GM18502 (cell line): ENCODE measurements at regions not wholly inside any gene's neighbourhood (a gene's known extent, or its start where the extent isn't known, plus 50 kb on each side); places are given as distances from the start of the nearest gene placed in this dataset.

ENCODE experiments used
- ATAC-seq: cut with Tn5 transposase; IDR thresholded peaks from one replicate; pipeline ENCODE4 v1.9.1; 2021; ENCODE audit warnings: mild to moderate bottlenecking; ENCODE audit not compliant: unreplicated experiment, poor library complexity

GRCh38 chr13:105107781-105108180 lies 1427.7 kb downstream of the EFNB2 start:
- ATAC-seq = no peak

DNA sequence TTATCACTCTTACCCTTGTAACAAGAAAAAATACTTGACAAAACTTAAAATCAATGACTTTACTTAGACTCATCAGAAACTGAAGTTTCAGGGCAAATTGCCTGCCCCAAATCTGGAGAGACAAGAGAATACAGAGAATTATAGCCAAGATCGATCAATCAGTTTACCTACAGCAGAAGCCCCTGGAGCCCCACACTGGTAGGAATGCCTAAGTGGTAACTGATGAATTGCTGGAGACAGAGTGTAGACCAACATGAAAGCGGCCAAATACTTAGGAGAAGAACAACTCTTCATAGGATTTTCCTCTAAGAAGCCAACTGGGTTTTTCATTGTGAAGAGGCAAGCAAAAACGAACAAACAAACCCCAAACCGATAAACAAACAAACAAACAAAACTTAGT lies 1430.0 kb downstream of the EFNB2 start:
- no peak for ATAC-seq

DNA sequence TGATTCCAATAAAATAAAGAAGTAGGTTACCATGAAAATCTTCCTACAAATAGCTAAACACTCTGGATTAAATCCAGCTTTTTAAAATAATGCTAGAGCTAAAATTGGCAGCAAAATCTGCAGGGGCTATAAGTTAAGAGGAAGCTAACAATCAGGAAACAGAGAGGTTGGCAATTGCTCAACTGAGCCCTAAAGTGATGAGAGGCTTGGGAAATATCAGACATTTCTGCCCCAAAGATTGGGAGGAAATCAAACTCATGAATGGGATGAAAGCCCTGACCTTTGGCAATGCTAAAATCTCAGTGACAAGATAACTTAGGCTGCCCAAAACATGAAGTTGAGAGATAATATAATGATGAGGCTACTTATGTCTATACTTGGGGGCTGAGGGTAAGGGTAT lies 1437.9 kb downstream of the EFNB2 start:
- no peak for ATAC-seq

GRCh38 chr13:105089858-105090643 lies 1445.4 kb downstream of the EFNB2 start:
- ATAC-seq = no peak

DNA sequence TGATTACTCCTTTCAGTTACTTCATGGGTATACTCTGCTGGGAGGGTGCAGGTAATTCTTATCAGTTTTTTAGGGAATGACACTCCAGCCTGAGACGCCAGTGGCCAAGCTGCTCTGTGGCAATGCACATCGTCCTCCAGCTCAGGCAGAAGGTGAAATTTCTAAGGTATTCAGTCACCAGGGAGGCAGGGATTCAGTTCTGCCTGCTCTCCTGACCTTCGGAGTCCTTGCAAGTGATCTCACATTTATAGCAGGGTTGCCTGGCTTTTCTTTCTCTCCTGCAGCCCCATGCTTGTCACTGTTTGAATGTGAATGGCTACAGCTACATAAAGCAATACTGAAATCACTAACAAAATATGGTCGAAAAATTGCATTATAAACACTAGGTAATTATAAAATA lies 1447.5 kb downstream of the EFNB2 start:
- ATAC-seq = no peak

- ATAC-seq = no peak
Observed at GRCh38 chr13:105084931-105085330, 1450.5 kb downstream of the EFNB2 start.

- ATAC-seq = no peak
Observed at GRCh38 chr13:105083992-105084391, 1451.5 kb downstream of the EFNB2 start.

DNA sequence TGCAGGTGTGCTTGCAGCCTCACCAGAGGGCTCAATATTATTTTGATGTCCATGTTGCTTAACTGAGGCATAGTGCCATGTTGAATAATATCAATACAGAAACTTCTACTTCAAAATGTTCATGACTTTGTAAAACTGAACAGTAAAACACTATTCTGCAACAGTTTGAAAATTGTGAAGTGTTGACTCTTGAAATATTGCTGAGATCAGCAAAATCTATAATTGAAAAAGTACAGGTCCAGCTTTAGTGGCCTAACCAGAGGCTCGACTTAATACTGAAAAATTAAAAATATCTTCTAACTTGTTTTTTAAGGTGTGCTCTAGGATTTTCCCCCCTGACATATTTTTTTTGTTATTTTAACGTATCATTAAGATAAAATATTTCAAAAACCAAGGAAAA lies 1460.7 kb downstream of the EFNB2 start:
- no peak for ATAC-seq

- ATAC-seq = no peak
Observed at GRCh38 chr13:105073041-105073440, 1462.4 kb downstream of the EFNB2 start.

GRCh38 chr13:105070452-105070851 lies 1465.0 kb downstream of the EFNB2 start:
- no peak for ATAC-seq

GRCh38 chr13:105069106-105069505 lies 1466.4 kb downstream of the EFNB2 start:
- ATAC-seq = no peak

GRCh38 chr13:105063676-105064075 lies 1471.8 kb downstream of the EFNB2 start:
- ATAC-seq = no peak

- ATAC-seq = no peak
Observed at GRCh38 chr13:105059786-105060185, 1475.7 kb downstream of the EFNB2 start.

DNA sequence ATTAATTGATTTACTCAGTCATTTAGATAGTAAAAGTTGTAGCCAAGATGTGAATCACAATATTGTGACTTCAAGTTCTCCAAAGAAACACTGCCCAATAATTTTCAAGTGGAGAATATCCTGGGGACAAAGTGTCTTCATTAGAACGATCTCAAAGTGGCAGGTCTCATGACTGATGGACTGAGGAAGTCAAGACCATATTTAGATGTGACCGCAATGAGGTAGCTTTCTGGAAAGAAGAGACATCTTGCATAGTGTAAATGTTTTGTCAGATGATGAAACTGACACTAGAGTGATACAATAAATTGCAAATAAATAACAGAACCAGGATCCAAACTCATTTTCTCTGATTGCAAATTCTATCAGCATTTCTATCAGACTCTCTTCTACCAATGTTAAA lies 1476.9 kb downstream of the EFNB2 start:
- no peak for ATAC-seq

GRCh38 chr13:105052711-105053110 lies 1482.8 kb downstream of the EFNB2 start:
- ATAC-seq = no peak

GRCh38 chr13:105050686-105051085 lies 1484.8 kb downstream of the EFNB2 start:
- ATAC-seq = no peak

DNA sequence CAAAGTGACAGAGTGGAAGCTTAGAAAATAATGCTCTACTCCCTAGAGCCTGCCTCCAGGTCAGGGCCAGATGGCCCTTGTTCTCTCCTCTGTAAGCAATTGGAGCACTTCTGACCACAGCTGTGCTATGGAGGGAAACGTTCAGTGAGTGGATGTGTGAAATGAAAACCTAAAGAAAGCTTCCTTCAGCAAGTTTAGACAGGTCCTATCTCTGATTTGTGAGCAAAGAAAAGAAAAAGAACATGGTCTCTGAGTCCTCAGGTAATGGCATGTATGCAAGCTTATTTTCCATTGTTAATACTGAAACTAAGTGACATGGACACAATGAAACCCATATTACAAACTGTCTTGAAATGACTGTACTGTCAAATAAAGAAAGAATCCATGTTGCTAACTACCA lies 1486.8 kb downstream of the EFNB2 start:
- ATAC-seq = peak; percentile 95

- no peak for ATAC-seq
Observed at GRCh38 chr13:105047676-105048295, 1487.7 kb downstream of the EFNB2 start.

DNA sequence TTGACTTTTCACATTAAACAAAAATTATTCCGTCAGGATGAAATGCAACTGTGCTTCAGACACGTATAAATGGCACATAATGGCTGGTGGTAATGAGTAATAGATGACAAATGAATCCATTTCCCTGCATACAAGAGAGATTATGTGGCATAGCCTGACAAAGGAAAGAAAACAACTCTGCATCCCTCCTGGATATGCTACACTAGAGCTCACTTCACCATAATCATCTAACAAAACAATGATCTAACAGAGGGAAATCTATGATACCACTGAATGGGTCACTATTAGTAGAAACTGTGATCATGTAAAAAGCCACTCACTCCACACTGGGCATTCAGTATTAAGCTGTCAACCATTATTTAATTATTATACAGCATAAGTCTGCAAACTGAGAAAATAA lies 1498.4 kb downstream of the EFNB2 start:
- ATAC-seq = no peak

DNA sequence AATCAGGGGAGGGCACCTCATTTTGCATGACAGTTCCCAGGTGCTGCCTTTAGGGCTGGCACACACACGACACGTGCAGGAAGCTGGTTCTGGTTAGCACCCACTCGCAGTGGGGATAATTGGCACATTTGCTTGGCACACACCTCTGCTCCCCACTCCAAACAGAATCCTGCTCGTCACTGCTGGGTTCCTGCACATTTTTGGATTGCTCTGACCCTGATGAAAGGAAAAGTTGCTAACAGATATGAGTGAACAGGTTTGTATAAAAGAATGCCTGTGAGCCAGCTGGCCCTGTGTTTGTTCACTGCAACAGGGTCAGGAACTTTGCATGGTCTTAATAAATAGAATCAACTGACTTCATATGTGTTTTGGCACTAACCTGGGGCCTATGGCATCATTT lies 1500.4 kb downstream of the EFNB2 start:
- ATAC-seq = no peak

DNA sequence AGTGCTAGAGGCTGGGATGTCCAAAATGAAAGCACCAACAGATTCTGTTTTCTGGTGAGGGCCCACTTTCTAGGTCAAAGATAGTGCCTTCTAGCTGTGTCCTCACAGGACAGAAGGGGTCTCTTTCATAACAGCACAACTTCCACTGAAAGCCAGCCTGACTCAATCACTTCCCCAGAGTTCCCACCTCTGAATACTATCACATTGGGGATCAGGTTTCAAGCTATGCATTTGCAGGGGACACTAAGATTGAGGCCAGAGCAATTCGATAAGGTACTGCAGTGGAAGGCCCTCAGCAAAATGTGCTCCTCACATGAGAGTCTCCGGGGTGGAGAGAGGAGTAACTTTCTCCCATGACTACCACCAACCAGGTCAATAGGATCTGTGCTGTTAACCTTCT lies 1501.5 kb downstream of the EFNB2 start:
- ATAC-seq = no peak

- no peak for ATAC-seq
Observed at GRCh38 chr13:105031306-105031705, 1504.2 kb downstream of the EFNB2 start.
